Trophoblast cell (in vitro differentiated cells and primary cell): ENCODE measurements at regions not wholly inside any gene's neighbourhood (a gene's known extent, or its start where the extent isn't known, plus 50 kb on each side); places are given as distances from the start of the nearest gene placed in this dataset.

ENCODE experiments used
- DNase-seq, 2 donors: peaks; one replicate each; pipeline ENCODE4 v3.0.0-alpha.2; 2016
- H2AFZ ChIP-seq: 2 replicates; pipeline ENCODE4 v1.6.1; 2013; ENCODE audit warnings: low read length, moderate library complexity, mild to moderate bottlenecking; ENCODE audit not compliant: insufficient read depth, poor library complexity
- H2AK5ac ChIP-seq: 2 replicates; pipeline ENCODE4 v1.6.1; 2013; ENCODE audit warnings: mild to moderate bottlenecking, low read length
- H2BK120ac ChIP-seq: 2 replicates; pipeline ENCODE4 v1.6.1; 2013; ENCODE audit warnings: low read length, mild to moderate bottlenecking, moderate library complexity; ENCODE audit not compliant: insufficient read depth, poor library complexity
- H2BK12ac ChIP-seq: 2 replicates; pipeline ENCODE4 v1.6.1; 2013; ENCODE audit warnings: mild to moderate bottlenecking, low read length, moderate library complexity
- H2BK5ac ChIP-seq: 2 replicates; pipeline ENCODE4 v1.6.1; 2013; ENCODE audit warnings: low read length, low read depth, moderate library complexity, mild to moderate bottlenecking; ENCODE audit not compliant: poor library complexity
- H3K14ac ChIP-seq: 2 replicates; pipeline ENCODE4 v1.6.1; 2013; ENCODE audit warnings: mild to moderate bottlenecking, low read length
- H3K18ac ChIP-seq: 2 replicates; pipeline ENCODE4 v1.6.1; 2013; ENCODE audit warnings: mild to moderate bottlenecking, low read length
- H3K23ac ChIP-seq: 2 replicates; pipeline ENCODE4 v1.6.1; 2013; ENCODE audit warnings: low read length
- H3K27ac ChIP-seq: 2 replicates; pipeline ENCODE4 v1.5.1; 2013; ENCODE audit warnings: low read depth, mild to moderate bottlenecking, inconsistent platforms, low read length, moderate library complexity
- H3K27me3 ChIP-seq: 2 replicates; pipeline ENCODE4 v1.6.1; 2013; ENCODE audit warnings: inconsistent platforms, mild to moderate bottlenecking, low read length, moderate library complexity; ENCODE audit not compliant: insufficient read depth
- H3K36me3 ChIP-seq, 2 experiments: 1 replicate in 1 of 2; 2 replicates in 1 of 2; pipeline ENCODE4 v1.6.1; 2013; ENCODE audit warnings: low read length in 2 of 2, mild to moderate bottlenecking in 2 of 2, moderate library complexity in 1 of 2; ENCODE audit not compliant: insufficient read depth in 2 of 2, control insufficient read depth in 1 of 2
- H3K4ac ChIP-seq: 2 replicates; pipeline ENCODE4 v1.6.1; 2013; ENCODE audit warnings: low read depth, mild to moderate bottlenecking, low read length, moderate library complexity
- H3K4me1 ChIP-seq, 2 experiments: 1 replicate in 1 of 2; 2 replicates in 1 of 2; pipeline ENCODE4 v1.6.1; 2013; ENCODE audit warnings: low read length in 2 of 2, mild to moderate bottlenecking in 2 of 2, moderate library complexity in 1 of 2; ENCODE audit not compliant: insufficient read depth in 2 of 2, control insufficient read depth in 1 of 2
- H3K4me2 ChIP-seq: 2 replicates; pipeline ENCODE4 v1.6.1; 2013; ENCODE audit warnings: inconsistent platforms, mild to moderate bottlenecking, low read length, moderate library complexity
- H3K4me3 ChIP-seq: 2 replicates; pipeline ENCODE4 v1.5.1; 2013; ENCODE audit warnings: mild to moderate bottlenecking, low read depth, low read length, inconsistent platforms
- H3K79me1 ChIP-seq: one replicate; pipeline ENCODE4 v1.6.1; 2013; ENCODE audit warnings: low read length
- H3K79me2 ChIP-seq: 2 replicates; pipeline ENCODE4 v1.6.1; 2013; ENCODE audit warnings: low read length, mild to moderate bottlenecking; ENCODE audit not compliant: control insufficient read depth, insufficient read depth, poor library complexity
- H3K9ac ChIP-seq: 2 replicates; pipeline ENCODE4 v1.6.1; 2013; ENCODE audit warnings: mild to moderate bottlenecking, low read length
- H3K9me3 ChIP-seq: 2 replicates; pipeline ENCODE4 v1.6.1; 2013; ENCODE audit warnings: low read depth, mild to moderate bottlenecking, control low read depth, inconsistent platforms, low read length; ENCODE audit not compliant: insufficient read depth
- H4K12ac ChIP-seq: 2 replicates; pipeline ENCODE4 v1.6.1; 2013; ENCODE audit warnings: low read depth, mild to moderate bottlenecking, low read length, moderate library complexity
- H4K8ac ChIP-seq: 2 replicates; pipeline ENCODE4 v1.6.1; 2013; ENCODE audit warnings: low read depth, mild to moderate bottlenecking, low read length, moderate library complexity
- H4K91ac ChIP-seq: one replicate; pipeline ENCODE4 v1.6.1; 2013; ENCODE audit warnings: low read depth, mild to moderate bottlenecking, low read length, moderate library complexity
- WGBS: extraction: QIAGEN DNeasy Blood & Tissue Kit; methylation state at CpG from one replicate; pipeline ENCODE4 v1.1.7; 2013; ENCODE audit warnings: missing lambda C conversion rate; ENCODE audit not compliant: insufficient read length, insufficient coverage; ENCODE audit errors: extremely low coverage; 5-methylcytosine and 5-hydroxymethylcytosine counted together

DNA sequence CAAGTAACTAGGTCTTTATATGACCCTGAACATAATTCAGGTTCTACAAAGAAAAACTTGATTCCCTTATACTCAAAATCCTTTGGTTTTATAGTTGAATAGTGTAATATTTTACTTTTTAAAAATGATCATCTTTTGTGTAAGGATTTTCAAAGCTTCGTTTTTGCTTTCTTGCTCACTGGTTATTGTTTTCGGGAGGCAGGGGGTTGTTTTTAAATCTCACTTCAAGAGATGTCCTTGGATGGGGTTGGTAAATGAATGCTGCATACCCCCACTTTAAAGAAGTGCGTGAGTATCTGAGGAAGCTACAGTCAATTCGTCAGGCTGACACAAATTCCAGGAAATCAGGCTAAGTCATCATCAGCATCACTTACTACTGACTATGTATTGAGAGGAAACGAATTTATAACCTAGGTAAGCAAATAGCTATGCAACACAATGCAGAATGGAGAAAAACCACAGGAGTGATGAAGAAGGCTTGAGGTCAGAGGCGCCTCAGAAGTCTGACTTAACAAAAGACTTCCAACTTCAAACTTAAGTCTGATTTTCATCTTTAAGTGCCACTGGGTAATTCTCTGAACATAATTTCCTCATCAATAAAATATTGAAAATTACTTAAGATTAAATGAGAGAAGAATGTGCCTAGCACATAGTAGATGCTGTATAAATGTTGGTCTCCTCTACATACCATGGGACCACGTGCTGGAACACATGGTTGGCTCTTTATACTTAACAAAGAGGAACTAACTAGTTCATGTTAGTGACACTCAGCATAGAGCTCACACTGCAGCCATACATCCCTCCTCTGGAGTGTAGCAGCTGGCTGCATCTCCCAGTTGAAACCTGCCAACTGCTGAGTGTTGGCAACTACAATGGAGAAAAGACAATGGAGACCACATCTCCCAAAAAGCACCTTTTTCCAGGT lies 106.0 kb upstream of the KIF2A start:
- no peaks in the 10 kb centered on the region for H3K27me3 ChIP-seq
- H3K27ac ChIP-seq: no peak overlapping the region

DNA sequence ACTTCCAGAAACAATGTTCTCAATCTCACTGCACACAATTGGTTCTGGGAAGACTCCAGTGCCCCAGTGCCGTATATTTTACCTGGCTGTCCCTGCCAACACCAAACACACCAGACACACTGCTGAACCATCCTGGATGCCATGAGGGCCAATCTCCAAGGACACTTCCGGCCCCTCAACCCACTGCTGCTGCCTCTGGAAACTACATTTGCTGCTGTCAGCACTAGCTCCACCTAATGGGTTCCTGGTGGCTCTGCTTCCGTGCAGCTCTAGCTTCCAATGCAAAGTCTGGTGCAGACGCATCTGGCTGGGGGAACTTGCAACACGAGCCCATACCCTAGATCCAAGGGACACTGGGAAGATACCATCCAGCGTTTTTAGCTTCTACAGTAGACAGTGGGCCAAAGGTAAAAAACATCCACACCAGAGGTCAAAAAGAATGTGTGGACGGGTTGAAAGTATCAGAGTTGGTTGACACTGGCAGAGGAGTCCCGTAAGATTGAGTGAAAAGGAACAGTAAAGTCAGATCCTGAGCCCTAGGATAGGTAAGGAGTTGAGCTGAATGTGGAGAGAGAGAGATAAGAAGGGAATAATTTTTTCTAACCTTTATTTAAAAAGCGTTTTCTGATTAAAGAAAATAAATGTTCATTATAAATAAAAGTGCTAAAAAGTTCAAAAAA lies 99.7 kb upstream of the KIF2A start:
- Histone ChIP-seq H2BK12ac (no peak overlapping the region), H4K8ac (no peak overlapping the region), H3K4ac (no peak overlapping the region), H3K14ac (no peak overlapping the region), H3K36me3 (no peaks in the 10 kb centered on the region), H3K79me2 (no peaks in the 10 kb centered on the region), H3K79me1 (no peaks in the 10 kb centered on the region), H4K91ac (no peak overlapping the region), H3K27me3 (no peaks in the 10 kb centered on the region), H3K4me1 (peaks cover 0 to 2% of the 10 kb centered on the region in 2 experiments), H3K9me3 (no peaks in the 10 kb centered on the region), H3K23ac (no peak overlapping the region), H2AK5ac (no peak overlapping the region), H3K27ac (no peak overlapping the region), H3K18ac (no peak overlapping the region), H3K4me2 (no peak overlapping the region), H2BK5ac (no peak overlapping the region), H4K12ac (no peak overlapping the region), H3K9ac (no peak overlapping the region), H2AFZ (no peak overlapping the region), H2BK120ac (no peak overlapping the region), H3K4me3 (no peak overlapping the region)
- no peak for DNase-seq
- no CpG with 5 or more reads among the region's 9 CpGs for WGBS

More for the DNA sequence above, 106.0 kb upstream of the KIF2A start:
- H3K4ac ChIP-seq: no peak overlapping the region
- DNase-seq: no peak
- no peak overlapping the region for H4K8ac ChIP-seq
- H3K9ac ChIP-seq: no peak overlapping the region
- WGBS: no CpG with 5 or more reads among the region's 7 CpGs
- H4K12ac ChIP-seq: no peak overlapping the region
- H3K79me1 ChIP-seq: no peaks in the 10 kb centered on the region
- H2BK5ac ChIP-seq: no peak overlapping the region
- H3K4me1 ChIP-seq: no peaks in the 10 kb centered on the region
- no peak overlapping the region for H4K91ac ChIP-seq
- H3K79me2 ChIP-seq: no peaks in the 10 kb centered on the region
- no peaks in the 10 kb centered on the region for H3K36me3 ChIP-seq
- H2AFZ ChIP-seq: no peak overlapping the region
- no peak overlapping the region for H3K4me2 ChIP-seq
- H3K14ac ChIP-seq: no peak overlapping the region
- no peak overlapping the region for H2BK120ac ChIP-seq
- no peak overlapping the region for H2BK12ac ChIP-seq
- H3K9me3 ChIP-seq: no peaks in the 10 kb centered on the region
- H3K4me3 ChIP-seq: no peak overlapping the region
- no peak overlapping the region for H3K23ac ChIP-seq
- H3K18ac ChIP-seq: no peak overlapping the region
- H2AK5ac ChIP-seq: no peak overlapping the region

DNA sequence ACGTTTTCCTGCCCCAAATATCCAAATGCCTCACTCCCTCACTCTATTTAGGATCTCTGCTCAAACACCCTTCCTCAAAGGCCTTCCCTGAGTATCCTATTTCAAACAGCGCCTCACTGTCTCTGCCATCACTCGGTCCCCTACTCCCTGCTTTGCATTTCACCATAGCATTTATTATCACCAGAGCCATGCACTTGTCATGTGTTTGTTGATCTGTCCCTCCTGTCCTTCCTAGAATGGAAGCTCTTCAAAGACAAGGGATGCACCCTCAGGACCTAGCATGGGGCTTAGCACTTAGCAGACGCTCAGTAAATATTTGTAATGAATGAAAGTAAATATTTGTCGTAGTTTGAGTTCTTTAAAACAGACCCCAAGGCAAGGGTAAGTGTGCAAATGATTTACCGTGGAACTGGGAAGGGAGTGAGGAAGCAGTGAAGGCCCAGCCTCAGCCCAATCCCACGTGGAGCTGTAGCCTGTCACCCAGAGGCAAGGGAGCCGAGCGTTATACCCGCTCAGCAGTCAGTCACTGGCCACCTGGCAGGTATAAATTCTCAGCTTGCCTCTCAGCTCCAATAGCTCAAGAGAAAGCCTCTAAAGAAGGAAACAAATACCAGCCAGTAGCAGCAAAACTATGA lies 97.7 kb upstream of the KIF2A start:
- Histone ChIP-seq H3K23ac (no peak overlapping the region), H3K9ac (no peak overlapping the region), H2AK5ac (no peak overlapping the region), H2AFZ (no peak overlapping the region), H3K18ac (no peak overlapping the region), H2BK12ac (no peak overlapping the region), H2BK5ac (no peak overlapping the region), H3K79me1 (no peaks in the 10 kb centered on the region), H4K12ac (no peak overlapping the region), H3K27ac (no peak overlapping the region), H3K4me2 (no peak overlapping the region), H4K8ac (no peak overlapping the region), H3K4ac (no peak overlapping the region), H4K91ac (no peak overlapping the region), H3K36me3 (no peaks in the 10 kb centered on the region), H3K9me3 (no peaks in the 10 kb centered on the region), H3K4me3 (no peak overlapping the region), H3K79me2 (no peaks in the 10 kb centered on the region), H2BK120ac (no peak overlapping the region), H3K14ac (no peak overlapping the region), H3K4me1 (peaks cover 0 to 2% of the 10 kb centered on the region in 2 experiments), H3K27me3 (no peaks in the 10 kb centered on the region)
- DNase-seq: no peak
- no CpG with 5 or more reads among the region's 10 CpGs for WGBS

DNA sequence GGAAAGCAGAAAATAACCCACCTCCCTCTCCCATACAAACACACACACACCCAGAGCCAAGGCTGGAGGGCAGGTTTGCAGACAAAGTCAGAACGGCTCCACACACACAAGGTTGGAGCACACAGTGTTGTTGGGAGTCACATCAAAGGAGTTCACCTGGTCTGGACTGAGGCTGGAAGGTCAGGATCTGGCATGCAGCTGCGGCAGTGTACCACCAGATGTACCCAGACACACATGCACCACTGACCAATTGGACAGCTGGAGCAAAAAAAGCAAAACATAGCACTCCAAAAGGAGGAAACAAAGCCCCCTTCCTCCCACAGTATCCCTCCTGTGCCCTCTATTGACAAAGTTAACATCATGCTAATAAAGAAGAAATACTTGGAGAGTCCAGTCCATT lies 94.6 kb upstream of the KIF2A start:
- Histone ChIP-seq H3K18ac (no peak overlapping the region), H3K79me1 (no peaks in the 10 kb centered on the region), H3K36me3 (no peaks in the 10 kb centered on the region), H3K9ac (no peak overlapping the region), H3K23ac (no peak overlapping the region), H3K4me2 (no peak overlapping the region), H2AK5ac (no peak overlapping the region), H3K79me2 (no peaks in the 10 kb centered on the region), H3K9me3 (no peaks in the 10 kb centered on the region), H4K8ac (no peak overlapping the region), H2AFZ (no peak overlapping the region), H3K4ac (no peak overlapping the region), H3K4me3 (no peak overlapping the region), H2BK120ac (no peak overlapping the region), H2BK5ac (no peak overlapping the region), H3K4me1 (peaks cover 0 to 2% of the 10 kb centered on the region in 2 experiments), H4K12ac (no peak overlapping the region), H3K14ac (no peak overlapping the region), H3K27me3 (no peaks in the 10 kb centered on the region), H3K27ac (no peak overlapping the region), H2BK12ac (no peak overlapping the region), H4K91ac (no peak overlapping the region)
- no peak for DNase-seq
- no CpG with 5 or more reads among the region's 2 CpGs for WGBS
